GM18870 (cell line): ENCODE measurements at regions not wholly inside any gene's neighbourhood (a gene's known extent, or its start where the extent isn't known, plus 50 kb on each side); places are given as distances from the start of the nearest gene placed in this dataset.

ENCODE experiments used
- ATAC-seq: cut with Tn5 transposase; IDR thresholded peaks from one replicate; pipeline ENCODE4 v1.9.1; 2021; ENCODE audit warnings: moderate library complexity; ENCODE audit not compliant: unreplicated experiment

DNA sequence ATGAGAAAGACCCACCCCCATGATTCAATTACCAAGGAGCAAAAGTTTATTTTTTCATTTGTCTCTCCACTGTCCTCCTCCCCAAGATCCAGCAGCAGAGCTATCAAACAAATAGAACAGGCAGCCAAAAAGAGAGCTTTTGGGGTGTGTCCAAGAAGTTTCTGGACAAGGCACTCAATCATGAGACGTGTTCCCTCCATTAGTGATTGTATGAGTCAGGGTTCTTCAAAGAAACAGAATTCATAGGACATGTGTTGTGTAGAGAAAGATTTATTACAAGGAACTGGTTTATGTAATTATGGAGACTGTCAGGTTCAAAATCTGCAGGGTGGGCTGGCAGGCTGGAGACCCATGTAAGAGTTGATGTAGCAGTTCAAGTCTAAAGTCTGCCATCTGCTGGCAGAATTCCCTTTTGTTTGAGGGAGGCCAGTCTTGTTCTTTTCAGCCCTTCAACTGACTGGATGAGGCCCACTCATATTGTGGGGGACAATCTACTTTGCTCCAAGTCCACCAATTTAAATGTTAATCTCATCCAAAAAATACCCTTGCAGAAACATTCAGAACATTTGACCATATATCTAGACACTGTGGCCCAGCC, 248.1 kb upstream of the OPRM1 start:
- no peak for ATAC-seq

GRCh38 chr6:153790048-153790447, 249.0 kb upstream of the OPRM1 start:
- ATAC-seq = no peak

GRCh38 chr6:153787341-153787606, 251.8 kb upstream of the OPRM1 start:
- ATAC-seq = no peak

GRCh38 chr6:153781306-153781705, 257.7 kb upstream of the OPRM1 start:
- no peak for ATAC-seq

- no peak for ATAC-seq
Measured at GRCh38 chr6:153780011-153780410, 259.0 kb upstream of the OPRM1 start.

DNA sequence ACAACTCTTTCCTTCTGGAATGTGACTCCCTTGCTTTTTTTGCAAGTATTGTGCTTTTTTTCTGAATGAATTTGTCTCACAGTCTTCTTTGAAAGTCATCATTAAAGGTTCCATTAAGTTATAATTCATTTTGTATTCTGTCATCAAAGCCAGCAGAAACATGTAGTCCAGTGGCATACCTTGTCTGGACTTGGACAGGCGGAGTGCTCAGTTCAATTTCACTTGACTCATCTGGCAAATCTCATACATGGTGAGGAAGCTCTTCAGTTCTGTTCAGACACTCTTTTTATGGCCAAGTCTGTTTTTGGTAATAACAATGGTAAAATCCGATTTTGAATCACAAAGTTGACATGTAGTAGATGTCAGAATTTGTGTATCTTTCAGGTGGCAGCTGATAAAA, 260.8 kb upstream of the OPRM1 start:
- ATAC-seq = no peak

- ATAC-seq = no peak
Measured at GRCh38 chr6:153771577-153771976, 267.5 kb upstream of the OPRM1 start.

GRCh38 chr6:153767127-153767526, 271.9 kb upstream of the OPRM1 start:
- ATAC-seq = no peak

DNA sequence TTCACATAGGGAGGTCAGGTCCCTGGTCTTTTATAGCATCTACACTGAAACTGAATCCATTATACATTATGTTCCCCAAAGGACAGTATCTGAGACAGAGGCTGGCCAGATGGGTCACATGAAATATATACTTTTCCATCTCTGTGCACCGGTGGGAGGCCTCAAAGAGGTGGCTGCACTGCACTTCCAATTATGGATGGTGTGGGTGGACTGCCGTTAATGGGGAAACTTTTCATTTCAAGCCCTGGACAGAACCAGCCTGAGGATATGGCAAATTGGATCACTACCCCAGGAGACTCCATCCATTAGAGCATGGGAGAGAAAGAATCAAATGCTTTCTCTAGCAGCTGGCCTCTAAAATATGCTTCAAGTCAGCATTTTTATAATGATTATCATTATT, 280.5 kb upstream of the OPRM1 start:
- no peak for ATAC-seq

- no peak for ATAC-seq
Measured at GRCh38 chr6:153735761-153736160, 303.3 kb upstream of the OPRM1 start.

- no peak for ATAC-seq
Measured at GRCh38 chr6:153729189-153729588, 309.9 kb upstream of the OPRM1 start.

DNA sequence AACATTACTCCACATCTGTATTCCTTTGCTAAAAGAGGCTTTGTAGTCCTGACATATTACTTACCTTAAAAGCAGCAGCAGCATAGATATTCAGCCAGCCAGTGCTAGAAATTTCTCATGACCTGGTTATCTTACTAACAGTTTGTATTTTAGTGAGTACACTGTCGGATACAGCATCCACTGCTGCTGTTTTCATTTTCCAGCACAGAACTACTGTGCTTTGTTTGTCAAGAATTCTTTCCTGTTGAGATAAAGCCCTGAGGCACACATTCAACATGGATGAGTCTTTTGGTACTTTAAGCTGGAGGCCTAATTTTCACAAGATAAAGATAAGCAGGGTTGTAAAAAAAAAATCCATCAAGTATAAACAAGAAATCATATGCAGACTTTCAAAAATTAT, 311.2 kb upstream of the OPRM1 start:
- ATAC-seq = no peak

DNA sequence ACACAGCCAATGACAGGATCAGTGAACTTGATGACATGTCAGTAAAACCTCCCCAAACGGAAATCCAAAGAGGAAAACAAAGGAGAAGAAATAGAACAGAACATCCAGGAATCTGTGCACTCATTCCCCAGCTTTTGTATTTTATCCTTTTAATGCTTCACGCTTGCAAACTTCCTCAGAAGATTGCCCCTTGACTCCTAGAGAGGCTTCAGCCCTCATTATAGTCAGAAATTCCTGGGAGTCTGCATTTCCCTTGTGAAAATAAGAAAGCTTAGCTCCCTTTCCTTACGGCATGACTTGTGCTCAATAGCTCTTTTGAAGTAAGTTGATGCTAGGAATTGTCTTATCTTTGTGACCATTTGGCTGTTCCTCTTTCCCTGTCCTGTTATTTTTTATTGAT, 313.6 kb upstream of the OPRM1 start:
- ATAC-seq = no peak

DNA sequence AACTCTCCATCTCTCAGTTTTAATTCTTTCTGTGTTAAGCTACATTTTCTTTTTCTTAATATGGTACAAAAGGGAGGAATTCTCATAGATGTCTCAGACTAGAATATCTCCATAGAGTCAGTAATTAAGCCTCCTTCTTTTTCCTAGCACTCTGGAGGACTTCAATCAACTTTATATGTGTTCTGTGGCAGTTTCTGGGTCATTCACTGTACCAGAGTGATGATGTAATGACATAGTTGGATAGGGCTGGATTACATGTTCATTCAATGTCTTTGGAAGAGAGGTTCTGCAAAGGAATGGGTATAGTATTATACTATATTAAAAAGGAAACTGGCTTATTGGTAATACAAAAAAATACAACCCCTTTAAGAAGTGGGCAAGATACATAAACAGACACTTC, 318.3 kb upstream of the OPRM1 start:
- no peak for ATAC-seq

DNA sequence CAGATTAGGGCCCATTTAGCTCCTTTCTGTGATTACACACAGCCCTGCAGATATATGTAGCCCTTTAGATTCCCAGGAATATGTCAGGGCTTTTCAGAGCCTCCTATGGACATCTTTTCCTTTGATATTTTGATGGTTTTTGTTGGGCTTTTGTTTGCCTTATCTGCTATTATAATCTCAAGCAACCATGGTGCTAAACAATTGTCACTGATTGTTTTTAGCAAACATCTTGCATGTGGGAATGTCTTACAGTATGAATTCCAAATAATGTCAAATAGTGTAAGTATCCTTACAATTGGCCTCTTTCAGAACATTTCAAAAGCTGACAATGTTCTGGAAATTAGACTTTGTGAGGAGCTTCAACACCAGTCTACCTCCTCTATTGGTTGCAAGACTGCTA, 333.6 kb upstream of the OPRM1 start:
- no peak for ATAC-seq

- no peak for ATAC-seq
Measured at GRCh38 chr6:153702671-153703070, 336.4 kb upstream of the OPRM1 start.

GRCh38 chr6:153698637-153699036, 340.4 kb upstream of the OPRM1 start:
- no peak for ATAC-seq

DNA sequence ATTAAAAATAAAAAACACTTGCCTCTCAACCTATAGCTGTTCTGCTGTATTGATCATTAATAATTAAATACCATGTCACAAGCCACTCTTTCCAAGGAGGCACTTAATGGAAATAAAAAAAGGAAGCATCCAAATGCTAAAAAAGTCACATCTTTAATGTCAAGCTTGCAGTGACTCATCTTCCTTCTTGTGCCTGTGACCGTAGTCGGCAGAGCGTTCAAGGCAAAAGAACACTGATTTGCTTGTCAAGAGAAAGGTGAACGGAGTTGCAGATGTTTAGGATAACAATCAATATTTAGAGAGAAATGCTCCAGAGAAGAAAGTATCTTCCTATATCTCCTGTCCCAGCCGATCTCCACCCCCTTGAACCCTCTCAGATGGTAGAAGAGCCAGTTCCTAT, 341.0 kb upstream of the OPRM1 start:
- ATAC-seq = no peak

- ATAC-seq = no peak
Measured at GRCh38 chr6:153677522-153677921, 361.5 kb upstream of the OPRM1 start.

DNA sequence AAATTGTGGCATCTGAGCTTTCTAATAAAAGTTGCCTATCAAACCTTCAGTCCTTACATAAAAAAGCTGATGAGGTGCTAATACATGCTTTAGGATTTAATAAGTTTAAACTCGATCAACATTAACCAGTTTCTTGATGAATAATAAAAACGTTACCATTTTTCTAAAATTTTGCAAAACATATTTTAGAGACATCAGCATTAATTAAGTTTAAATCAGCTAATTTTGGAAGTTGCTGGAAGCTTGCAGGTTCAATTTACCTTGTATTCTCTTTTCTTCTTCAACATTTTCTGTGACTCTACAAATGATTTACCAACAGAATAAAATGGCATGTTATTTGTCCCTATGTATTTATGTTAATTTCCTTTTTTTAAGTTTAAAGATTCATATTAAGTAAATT, 365.3 kb upstream of the OPRM1 start:
- ATAC-seq = no peak

GRCh38 chr6:153673225-153673624, 365.8 kb upstream of the OPRM1 start:
- no peak for ATAC-seq

GRCh38 chr6:153670403-153671026, 368.5 kb upstream of the OPRM1 start:
- no peak for ATAC-seq

DNA sequence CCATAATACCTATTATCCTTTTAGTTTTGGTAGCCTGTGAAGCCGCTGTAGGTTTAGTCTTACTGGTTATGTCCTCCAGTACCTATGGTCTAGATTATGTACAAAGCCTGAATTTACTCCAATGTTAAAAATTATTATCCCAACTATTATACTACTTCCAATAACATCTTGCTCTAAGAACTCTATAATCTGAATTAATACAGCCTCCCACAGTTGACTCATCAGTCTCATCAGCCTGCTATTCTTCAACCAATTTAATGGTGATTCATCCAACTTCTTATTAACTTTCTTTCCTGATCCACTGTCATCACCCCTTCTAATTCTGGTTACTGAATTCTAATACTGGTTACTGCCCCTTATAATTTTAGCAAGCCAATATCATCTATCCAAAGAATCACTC, 370.3 kb upstream of the OPRM1 start:
- no peak for ATAC-seq
